Stimulated activated CD4-positive, alpha-beta T cell treated with anti-CD3 and anti-CD28 coated beads, Interleukin-1b, Interleukin-23, amount 100 ng/mL, for 4 hours (primary cell): ENCODE measurements at regions not wholly inside any gene's neighbourhood (a gene's known extent, or its start where the extent isn't known, plus 50 kb on each side); places are given as distances from the start of the nearest gene placed in this dataset.

Source experiments
- DNase-seq, 2 donors: peaks; one replicate each; pipeline ENCODE4 v3.0.0-alpha.2; 2020; ENCODE audit warnings: low read depth in 2 of 2

DNA sequence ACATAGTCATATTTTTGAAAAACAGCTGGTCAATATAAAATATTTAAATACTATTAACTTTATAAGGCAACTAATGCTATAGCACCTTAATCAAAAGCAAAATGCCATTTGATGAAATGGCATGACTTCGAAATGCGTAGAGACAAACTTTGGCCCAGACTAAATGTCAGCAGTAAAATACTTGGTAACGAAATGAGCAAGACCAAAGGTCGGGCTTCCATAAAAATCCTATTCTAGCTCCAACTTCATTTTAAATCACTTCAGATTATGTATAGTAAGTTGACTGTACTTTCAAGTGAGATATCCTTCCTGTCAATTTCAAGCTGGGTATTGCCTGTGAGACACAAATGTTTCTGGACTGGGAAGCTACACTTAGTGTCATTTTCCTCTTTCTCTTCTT is 805.4 kb upstream of the ZNF608 start:
- no peak for DNase-seq

GRCh38 chr5:125552486-125552885 is 806.0 kb upstream of the ZNF608 start:
- no peak for DNase-seq

GRCh38 chr5:125554355-125554754 is 807.9 kb upstream of the ZNF608 start:
- no peak for DNase-seq

GRCh38 chr5:125555591-125555990 is 809.2 kb upstream of the ZNF608 start:
- DNase-seq, result no peak

GRCh38 chr5:125558016-125558415 is 811.6 kb upstream of the ZNF608 start:
- DNase-seq, result no peak

DNA sequence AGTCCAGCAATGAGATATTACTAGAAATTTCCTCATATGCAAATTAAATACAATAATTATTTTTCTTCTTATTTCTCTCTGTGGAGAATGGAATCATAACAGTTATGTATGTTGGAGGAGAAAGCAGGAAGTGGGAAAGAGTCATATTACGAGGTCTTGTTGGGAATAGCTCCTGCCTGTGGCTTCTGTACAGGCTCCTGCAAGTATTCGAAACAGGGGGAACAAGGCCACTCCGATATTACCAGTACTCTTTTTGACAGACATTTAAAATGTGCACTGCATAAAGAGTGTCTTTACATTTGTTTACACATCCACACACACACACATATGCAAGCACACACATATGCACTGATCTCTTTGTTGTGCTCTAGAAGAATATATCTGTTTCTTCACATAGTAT is 812.0 kb upstream of the ZNF608 start:
- DNase-seq, result no peak

- DNase-seq, result no peak
Measured at GRCh38 chr5:125559296-125559695, 812.9 kb upstream of the ZNF608 start.

- DNase-seq, result no peak
Measured at GRCh38 chr5:125560476-125561225, 814.2 kb upstream of the ZNF608 start.

DNA sequence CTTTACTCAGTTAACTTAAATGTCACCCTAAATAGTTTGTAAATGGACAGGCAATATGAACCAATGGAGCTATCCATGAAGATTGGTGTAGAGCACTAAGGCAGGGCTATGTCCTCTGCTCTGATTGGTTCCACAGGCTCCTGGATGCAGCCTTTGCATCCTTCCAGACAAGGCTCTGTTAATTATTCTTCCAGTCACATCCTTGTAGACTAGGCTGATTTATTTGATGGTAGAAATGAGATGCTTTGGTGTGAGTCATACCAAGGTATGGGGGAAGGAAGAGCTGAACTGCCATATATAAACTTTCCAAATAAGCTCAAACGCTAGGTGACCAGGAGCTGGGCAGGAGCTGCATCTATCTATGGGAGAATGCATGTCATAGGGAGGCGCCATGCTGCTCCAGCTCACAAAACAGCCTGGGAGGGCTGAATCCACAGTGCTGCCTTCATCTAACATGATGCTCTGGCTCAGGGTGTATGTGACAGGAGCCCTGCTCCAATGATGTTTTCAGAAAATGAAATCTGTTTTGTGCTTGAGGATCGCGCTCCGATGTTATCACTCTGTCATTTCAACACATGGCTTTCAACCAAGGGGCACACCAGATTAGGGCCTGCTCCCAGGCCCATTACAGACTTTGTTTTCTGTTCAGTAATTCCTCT is 818.0 kb upstream of the ZNF608 start:
- no peak for DNase-seq

DNA sequence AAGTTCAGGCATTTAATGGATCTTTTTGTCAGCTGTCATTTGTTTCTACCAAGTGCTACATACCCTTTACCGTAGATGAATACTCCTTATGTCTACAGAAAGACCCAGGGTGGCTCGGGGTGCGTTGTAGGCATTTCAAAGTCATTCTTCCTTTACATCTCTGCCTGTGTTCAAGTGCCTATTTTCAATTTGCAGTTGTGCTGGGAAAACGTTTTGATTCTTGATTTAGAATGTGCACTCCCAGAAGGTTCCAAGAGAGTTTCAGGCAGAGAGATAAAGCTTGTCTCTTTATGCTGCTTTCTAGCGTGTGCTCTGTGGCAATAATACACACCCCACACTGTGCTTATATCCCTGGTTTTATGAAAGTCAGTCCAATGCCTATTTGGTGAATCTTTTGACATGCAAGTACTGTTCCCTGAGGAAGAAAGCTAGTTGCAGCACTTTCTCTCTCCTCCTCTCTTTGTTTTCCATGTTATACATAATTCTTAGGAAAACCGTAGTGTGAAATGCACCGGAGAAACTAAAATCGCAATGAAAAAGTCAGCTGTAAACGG is 828.1 kb upstream of the ZNF608 start:
- no peak for DNase-seq

DNA sequence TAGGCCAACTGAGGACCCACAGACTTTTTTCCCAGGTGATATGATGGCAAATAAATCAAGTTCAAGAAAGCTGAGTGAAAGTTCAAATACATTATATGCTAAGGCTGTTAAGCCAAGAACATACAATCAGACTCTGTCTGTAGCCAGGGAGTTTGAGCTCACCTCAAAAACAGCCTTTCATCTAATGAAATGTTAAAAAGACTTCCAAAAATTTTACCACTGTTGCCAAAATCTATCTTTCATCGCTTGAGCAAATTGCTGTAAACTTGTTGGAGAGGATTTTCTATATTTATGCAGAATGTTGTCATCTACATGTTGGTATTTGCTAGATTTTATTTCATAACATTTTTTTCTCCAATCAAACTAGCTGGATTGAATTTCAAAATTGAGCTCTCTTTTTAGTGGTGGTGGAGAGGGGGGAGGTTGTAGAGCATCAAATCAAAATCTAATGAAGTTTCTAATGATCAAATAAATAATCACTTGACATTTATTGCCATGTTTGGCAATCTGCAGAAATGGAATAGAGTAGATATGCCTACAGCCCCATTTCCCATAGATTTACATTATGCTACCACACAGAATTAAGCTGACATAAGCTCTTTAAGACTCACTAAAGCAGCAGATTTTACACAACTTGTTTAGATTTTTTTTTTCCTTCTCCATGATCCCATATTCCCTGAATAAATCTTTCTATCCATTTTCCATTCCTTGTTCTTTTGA is 828.9 kb upstream of the ZNF608 start:
- DNase-seq, result no peak

GRCh38 chr5:125575891-125576505 is 829.6 kb upstream of the ZNF608 start:
- no peak for DNase-seq

GRCh38 chr5:125576822-125577221 is 830.4 kb upstream of the ZNF608 start:
- no peak for DNase-seq

DNA sequence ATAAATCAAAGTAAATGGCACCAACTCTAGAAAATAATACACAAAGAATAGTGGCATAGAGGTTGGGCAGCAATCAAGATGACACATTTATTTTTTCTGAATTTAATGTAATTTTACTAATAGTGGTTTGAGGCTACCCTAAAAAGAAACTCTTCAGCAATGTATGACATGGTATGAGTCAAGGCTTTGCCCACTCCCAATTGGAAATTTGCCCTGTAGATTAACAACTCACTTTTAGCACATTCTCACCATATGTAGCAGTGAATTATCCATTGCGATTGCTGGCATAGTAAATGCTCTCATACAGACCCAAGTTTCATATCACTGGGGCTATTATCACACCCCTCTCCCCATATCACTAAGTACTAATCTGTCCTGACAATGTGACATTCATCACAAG is 832.1 kb upstream of the ZNF608 start:
- DNase-seq, result no peak

DNA sequence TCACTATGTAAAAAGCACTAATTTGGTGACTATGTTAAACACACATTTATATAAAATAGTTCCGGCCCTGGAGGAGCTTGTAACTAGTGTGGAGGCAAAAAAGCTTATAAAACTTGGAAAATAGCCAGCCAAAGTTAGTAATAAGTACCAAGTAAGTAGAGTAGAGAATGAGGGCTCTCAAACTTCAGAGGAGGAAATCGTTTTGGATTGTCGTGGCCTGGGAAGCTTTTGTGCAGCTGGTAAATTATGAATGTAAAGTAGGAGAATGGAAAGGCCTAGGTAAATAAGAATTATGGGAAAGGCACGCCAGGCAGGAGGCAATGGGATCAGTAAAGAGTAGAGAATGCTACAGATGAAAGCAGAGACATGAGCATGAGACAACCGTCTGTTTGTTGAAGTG is 832.7 kb upstream of the ZNF608 start:
- DNase-seq, result no peak

DNA sequence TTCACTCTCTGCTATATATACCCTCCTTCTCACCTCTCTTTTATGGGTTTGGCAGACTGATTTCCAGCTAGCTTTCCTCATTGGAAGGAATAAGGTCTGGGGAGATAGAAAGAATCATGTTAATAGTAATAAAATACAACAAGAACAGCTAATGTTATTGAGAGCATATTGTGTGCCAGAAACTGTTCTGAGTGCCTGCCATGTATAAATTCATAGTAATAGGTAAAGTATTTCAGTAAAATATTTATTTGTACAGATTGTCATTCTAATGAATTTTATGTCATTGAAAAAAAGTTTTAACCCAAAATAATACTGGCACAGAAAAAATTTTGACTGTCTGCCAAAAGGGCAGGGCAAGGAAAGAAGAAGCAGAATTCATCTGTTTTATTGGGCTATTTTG is 834.9 kb upstream of the ZNF608 start:
- DNase-seq, result no peak

GRCh38 chr5:125582352-125582751 is 835.9 kb upstream of the ZNF608 start:
- no peak for DNase-seq

DNA sequence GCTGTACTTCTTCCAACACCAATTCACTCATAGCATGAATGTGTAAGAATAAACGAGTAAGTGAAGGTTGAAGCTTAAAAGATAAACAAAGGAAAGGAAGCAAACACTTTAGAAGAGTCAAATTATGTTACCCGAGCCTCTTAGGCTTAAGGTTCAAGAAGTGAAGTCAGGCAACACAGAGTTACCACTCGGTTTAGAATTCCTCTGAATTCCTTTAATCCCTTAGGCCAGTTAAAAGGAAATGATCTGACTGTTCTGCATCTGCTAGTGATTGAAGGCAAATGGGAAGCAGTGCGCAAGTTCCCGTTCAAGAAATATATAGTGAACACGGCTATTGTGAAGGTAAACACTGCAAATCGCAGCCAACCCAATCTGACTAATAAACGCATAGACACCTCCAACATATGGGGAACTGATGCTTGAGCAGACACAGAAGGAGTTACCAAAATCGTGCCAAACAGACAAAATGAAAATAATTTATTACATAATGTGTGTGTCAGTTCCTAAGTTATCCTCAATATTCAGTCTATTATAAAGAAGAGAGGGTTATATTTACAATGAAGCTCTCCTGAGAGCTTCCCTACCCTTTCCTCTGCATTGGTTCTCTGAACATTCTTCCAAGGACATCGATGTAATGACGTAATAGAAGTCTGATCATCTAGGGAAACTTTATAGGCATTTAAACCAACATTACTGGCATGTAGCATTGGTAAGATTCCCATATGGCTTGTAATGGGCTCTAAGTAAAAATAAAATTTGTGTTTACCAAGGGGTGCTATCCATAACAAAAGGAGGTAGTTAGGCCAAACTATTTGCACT is 837.1 kb upstream of the ZNF608 start:
- no peak for DNase-seq

GRCh38 chr5:125584140-125584520 is 837.7 kb upstream of the ZNF608 start:
- DNase-seq, result no peak

- DNase-seq, result no peak
Measured at GRCh38 chr5:125587631-125588030, 835.6 kb upstream of the GRAMD2B start.

DNA sequence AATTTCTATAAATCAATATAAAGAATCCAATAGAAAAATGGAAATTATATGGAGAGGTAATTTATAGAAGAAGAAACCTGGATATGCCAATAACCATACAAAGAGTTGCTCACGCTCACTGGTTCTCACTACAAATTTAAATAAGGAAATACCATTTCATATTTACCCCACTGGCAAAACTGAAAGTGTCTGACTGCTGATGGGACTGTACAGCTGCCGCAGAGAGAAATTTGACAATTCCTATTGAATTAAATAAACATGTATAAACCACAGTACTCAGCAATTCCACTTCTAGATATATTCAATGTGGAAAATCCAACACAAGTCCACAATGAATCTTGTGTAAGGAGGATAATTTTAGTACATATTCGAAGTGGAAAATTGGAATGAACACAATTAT is 830.4 kb upstream of the GRAMD2B start:
- no peak for DNase-seq
